ENCODE measurements at regions not wholly inside any gene's neighbourhood (a gene's known extent, or its start where the extent isn't known, plus 50 kb on each side); places are given as distances from the start of the nearest gene placed in this dataset.

DNA sequence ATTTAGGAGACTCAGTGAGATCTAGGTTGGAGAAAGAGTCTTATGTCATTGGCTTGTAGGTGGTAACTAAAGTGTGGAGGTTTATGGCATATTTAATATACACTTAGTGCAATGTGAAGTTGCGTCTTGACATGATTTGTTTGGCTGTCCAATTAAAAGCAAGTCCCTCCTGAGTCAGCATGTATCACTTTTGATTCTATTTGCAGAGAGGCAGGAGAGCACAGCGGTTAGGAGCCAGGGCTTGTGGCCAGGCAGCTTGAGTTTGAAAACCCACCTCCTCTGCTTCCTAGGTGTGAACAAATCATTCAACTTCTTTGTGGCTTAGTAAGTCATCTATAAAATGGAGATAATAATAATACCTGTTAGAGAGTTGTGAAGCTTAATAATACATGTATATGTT lies 68.5 kb upstream of the OTX2 start:
- BruUV-seq (replicated peaks): no TSS peak
- no peak overlapping the region for H3K4me2 ChIP-seq (ENCODE audit: insufficient read depth, low read length)
- H3K36me3 ChIP-seq (ENCODE audit: control insufficient read depth in 2 of 2, extremely low read depth in 1 of 2, insufficient read depth in 2 of 2, low read length in 2 of 2): no peaks in the 10 kb centered on the region
- ChIA-PET POLR2A (interaction anchor here (0.6 kb wide), 1 partner anchor 72 kb away, joined by 4 read pairs; no protein-coding TSS in a partner anchor), CTCF (no interaction called here)
- H3K9me3 ChIP-seq (replicated peaks; ENCODE audit: control insufficient read depth, insufficient read depth, low read length): no peaks in the 10 kb centered on the region
- no peaks in the 10 kb centered on the region for H3K27me3 ChIP-seq (ENCODE audit: control insufficient read depth in 2 of 2, insufficient read depth in 2 of 2, low read length in 2 of 2)
- no peaks in the 10 kb centered on the region for H4K20me1 ChIP-seq (replicated peaks; ENCODE audit: control insufficient read depth, extremely low read depth, insufficient read depth, low read length)
- H3K4me3 ChIP-seq (replicated peaks in 1 of 3; ENCODE audit: insufficient read depth in 1 of 3, low read depth in 1 of 3, low read length in 3 of 3): no peak overlapping the region
- intact Hi-C loops (cut with micrococcal nuclease): loop anchor here (10.0 kb wide), 1 partner anchor 214 kb away; no protein-coding TSS in a partner anchor
- dilution Hi-C loops (cut with MboI; ENCODE audit: extremely low pct_ligation_motif_present, low sequenced_read_pairs): no loop called here
- H3K9ac ChIP-seq (replicated peaks; ENCODE audit: extremely low read depth, insufficient read depth, low read length): no peak overlapping the region
- no peaks in the 10 kb centered on the region for H3K79me2 ChIP-seq (ENCODE audit: control insufficient read depth, insufficient read depth, low read length)
- FAIRE-seq: no peak
- no peak for DNase-seq (ENCODE audit: low read depth, low spot score)
- no peaks in the 10 kb centered on the region for H3K9me1 ChIP-seq (replicated peaks; ENCODE audit: control insufficient read depth, extremely low read depth, insufficient read depth, low read length)
- no peak overlapping the region for H3K27ac ChIP-seq (ENCODE audit: insufficient read depth, low read depth, low read length)
- no peaks in the 10 kb centered on the region for H3K4me1 ChIP-seq (ENCODE audit: control insufficient read depth, extremely low read depth, insufficient read depth, low read length)
- no peak for TF ChIP-seq POLR2A (IDR thresholded peaks at IDR 0.05; ENCODE audit: low read depth, low read length)
- TF ChIP-seq, protein P1, sequence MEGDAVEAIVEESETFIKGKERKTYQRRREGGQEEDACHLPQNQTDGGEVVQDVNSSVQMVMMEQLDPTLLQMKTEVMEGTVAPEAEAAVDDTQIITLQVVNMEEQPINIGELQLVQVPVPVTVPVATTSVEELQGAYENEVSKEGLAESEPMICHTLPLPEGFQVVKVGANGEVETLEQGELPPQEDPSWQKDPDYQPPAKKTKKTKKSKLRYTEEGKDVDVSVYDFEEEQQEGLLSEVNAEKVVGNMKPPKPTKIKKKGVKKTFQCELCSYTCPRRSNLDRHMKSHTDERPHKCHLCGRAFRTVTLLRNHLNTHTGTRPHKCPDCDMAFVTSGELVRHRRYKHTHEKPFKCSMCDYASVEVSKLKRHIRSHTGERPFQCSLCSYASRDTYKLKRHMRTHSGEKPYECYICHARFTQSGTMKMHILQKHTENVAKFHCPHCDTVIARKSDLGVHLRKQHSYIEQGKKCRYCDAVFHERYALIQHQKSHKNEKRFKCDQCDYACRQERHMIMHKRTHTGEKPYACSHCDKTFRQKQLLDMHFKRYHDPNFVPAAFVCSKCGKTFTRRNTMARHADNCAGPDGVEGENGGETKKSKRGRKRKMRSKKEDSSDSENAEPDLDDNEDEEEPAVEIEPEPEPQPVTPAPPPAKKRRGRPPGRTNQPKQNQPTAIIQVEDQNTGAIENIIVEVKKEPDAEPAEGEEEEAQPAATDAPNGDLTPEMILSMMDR (IDR thresholded peaks at IDR 0.05; ENCODE audit: extremely low read depth in 1 of 2, insufficient read depth in 1 of 2, low read depth in 1 of 2, low read length in 2 of 2): no peak
- no peak overlapping the region for H2AFZ ChIP-seq (ENCODE audit: low read depth, low read length)

DNA sequence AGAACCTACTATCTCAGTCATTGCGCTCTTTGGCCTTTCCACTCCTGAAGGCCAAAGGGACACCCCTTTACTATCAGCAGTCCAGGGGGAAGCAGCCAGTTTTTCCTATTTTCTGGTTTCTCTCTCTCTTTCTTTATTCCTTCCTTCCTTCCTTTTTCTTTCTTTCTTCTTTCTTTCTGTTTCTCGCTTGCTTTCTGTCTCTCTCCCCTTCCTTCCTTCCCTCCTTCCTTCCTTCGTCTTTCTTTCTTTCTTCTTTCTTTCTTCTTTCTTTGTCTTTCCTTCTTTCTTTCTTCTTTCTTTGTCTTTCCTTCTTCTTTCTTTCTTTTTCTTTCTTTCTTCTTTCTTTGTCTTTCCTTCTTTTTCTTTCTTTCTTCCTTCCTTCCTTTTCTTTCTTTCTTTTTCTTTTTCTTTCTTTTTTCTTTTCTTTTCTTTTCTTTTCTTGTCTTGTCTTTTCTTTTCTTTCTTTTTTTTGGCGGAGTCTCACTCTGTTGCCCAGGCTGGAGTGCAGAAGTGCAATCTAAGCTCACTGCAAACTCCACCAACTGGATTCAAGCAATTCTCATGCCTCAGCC lies 64.9 kb upstream of the OTX2 start:
- no TSS peak for BruUV-seq (replicated peaks)
- Histone ChIP-seq H3K4me3 (replicated peaks in 1 of 3; ENCODE audit: insufficient read depth in 1 of 3, low read depth in 1 of 3, low read length in 3 of 3) (no peak overlapping the region), H3K4me1 (ENCODE audit: control insufficient read depth, extremely low read depth, insufficient read depth, low read length) (no peaks in the 10 kb centered on the region), H3K27me3 (ENCODE audit: control insufficient read depth in 2 of 2, insufficient read depth in 2 of 2, low read length in 2 of 2) (no peaks in the 10 kb centered on the region), H3K9ac (replicated peaks; ENCODE audit: extremely low read depth, insufficient read depth, low read length) (no peak overlapping the region), H3K27ac (ENCODE audit: insufficient read depth, low read depth, low read length) (no peak overlapping the region), H3K4me2 (ENCODE audit: insufficient read depth, low read length) (no peak overlapping the region), H2AFZ (ENCODE audit: low read depth, low read length) (no peak overlapping the region), H3K79me2 (ENCODE audit: control insufficient read depth, insufficient read depth, low read length) (no peaks in the 10 kb centered on the region), H3K9me1 (replicated peaks; ENCODE audit: control insufficient read depth, extremely low read depth, insufficient read depth, low read length) (no peaks in the 10 kb centered on the region), H4K20me1 (replicated peaks; ENCODE audit: control insufficient read depth, extremely low read depth, insufficient read depth, low read length) (no peaks in the 10 kb centered on the region), H3K36me3 (ENCODE audit: control insufficient read depth in 2 of 2, extremely low read depth in 1 of 2, insufficient read depth in 2 of 2, low read length in 2 of 2) (no peaks in the 10 kb centered on the region), H3K9me3 (replicated peaks; ENCODE audit: control insufficient read depth, insufficient read depth, low read length) (no peaks in the 10 kb centered on the region)
- no peak for TF ChIP-seq FOS (IDR thresholded peaks at IDR 0.05; ENCODE audit: borderline replicate concordance, insufficient read depth, low read length)
- TF ChIP-seq EZH2 (IDR thresholded peaks at IDR 0.05; ENCODE audit: borderline replicate concordance, low read depth, low read length, severe bottlenecking): no peak
- TF ChIP-seq JUN (IDR thresholded peaks at IDR 0.05; ENCODE audit: borderline replicate concordance, insufficient read depth, insufficient read length, low read depth): no peak
- no peak for TF ChIP-seq POLR2A (IDR thresholded peaks at IDR 0.05; ENCODE audit: low read depth, low read length)
- TF ChIP-seq, protein P2, sequence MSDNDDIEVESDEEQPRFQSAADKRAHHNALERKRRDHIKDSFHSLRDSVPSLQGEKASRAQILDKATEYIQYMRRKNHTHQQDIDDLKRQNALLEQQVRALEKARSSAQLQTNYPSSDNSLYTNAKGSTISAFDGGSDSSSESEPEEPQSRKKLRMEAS (IDR thresholded peaks at IDR 0.05; ENCODE audit: insufficient read depth, insufficient read length): no peak
- TF ChIP-seq, protein P1 (IDR thresholded peaks at IDR 0.05; ENCODE audit: extremely low read depth in 1 of 2, insufficient read depth in 1 of 2, low read depth in 1 of 2, low read length in 2 of 2): no peak
- no peak for TF ChIP-seq GATA2 (IDR thresholded peaks at IDR 0.05; ENCODE audit: insufficient read depth, insufficient read length, low read depth, low read length)
- TF ChIP-seq POLR2AphosphoS5 (IDR thresholded peaks at IDR 0.05; ENCODE audit: insufficient read depth, low read depth, low read length): no peak
- no peak for TF ChIP-seq MYC (IDR thresholded peaks at IDR 0.05; ENCODE audit: low read depth, low read length)
- FAIRE-seq (no peak), DNase-seq (ENCODE audit: low read depth, low spot score) (no peak)
- dilution Hi-C loops (cut with MboI; ENCODE audit: extremely low pct_ligation_motif_present, low sequenced_read_pairs) (no loop called here), intact Hi-C loops (cut with micrococcal nuclease) (loop anchor here (10.0 kb wide), 1 partner anchor 210 kb away; no protein-coding TSS in a partner anchor)
- POLR2A ChIA-PET: no interaction called here
- CTCF ChIA-PET: no interaction called here
